NCI-H2107 (cell line): ENCODE measurements at regions not wholly inside any gene's neighbourhood (a gene's known extent, or its start where the extent isn't known, plus 50 kb on each side); places are given as distances from the start of the nearest gene placed in this dataset.

Experiments
- DNase-seq: peaks from one replicate; lab custom pipeline; 2025; lab: John Stamatoyannopoulos, UW

DNA sequence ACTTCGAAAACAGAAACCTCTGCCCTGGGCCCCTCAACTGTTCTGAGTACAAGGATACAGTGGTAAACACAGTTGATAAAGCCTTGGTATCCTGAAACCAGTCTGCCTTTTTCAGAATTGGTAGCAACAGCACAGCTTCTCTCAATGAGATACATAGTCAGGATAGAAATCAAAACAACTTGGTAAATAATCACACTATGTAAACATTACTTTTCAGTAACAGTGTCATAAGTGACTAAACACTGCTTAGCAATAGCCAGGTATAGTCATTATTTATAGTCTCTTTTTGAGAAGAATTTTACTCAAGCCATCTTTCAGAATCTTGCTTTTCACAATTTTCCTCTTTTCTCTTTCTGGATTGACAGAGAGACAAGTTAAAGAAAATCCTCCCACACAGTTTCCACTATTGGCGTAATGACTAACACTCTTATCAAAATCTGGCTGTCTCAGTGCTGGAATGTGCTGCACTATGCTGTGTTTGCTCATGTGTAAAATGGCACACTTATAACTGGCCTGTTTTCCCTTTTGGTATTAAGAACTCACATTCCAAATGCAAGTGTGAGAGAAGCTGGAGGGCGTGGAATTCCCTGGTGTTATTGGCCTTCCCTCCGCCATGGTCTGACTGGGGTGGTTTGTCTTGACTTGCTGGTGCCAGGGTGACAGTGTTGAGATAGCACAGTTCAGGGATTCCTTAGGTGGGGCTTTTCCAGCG is 368.8 kb downstream of the TDRD3 start:
- no peak for DNase-seq

- no peak for DNase-seq
Observed at GRCh38 chr13:60759499-60759898, 362.5 kb downstream of the TDRD3 start.

DNA sequence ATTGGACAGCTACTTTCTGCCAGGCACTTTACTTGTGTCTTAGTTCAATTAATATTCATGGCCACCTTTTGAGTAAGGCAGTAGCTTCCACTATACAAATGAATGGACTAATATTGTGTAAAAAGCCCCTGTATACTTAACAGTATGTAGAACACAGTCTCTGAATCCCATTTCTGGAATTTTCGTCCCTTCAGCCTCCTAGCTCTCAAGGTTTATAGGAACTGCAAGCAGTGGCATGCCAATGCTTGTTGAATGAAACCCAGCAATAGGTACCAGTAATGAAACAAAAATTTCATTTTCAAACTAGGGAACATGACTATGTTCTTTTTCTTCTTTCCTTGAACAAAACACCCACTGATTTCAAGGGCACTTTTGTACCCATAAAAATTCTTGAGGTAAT is 361.6 kb downstream of the TDRD3 start:
- no peak for DNase-seq

GRCh38 chr13:60757501-60758215 is 360.6 kb downstream of the TDRD3 start:
- DNase-seq = no peak

- no peak for DNase-seq
Observed at GRCh38 chr13:60756306-60756705, 359.3 kb downstream of the TDRD3 start.

GRCh38 chr13:60755380-60756163 is 358.6 kb downstream of the TDRD3 start:
- no peak for DNase-seq

GRCh38 chr13:60754211-60755090 is 357.4 kb downstream of the TDRD3 start:
- DNase-seq = no peak

DNA sequence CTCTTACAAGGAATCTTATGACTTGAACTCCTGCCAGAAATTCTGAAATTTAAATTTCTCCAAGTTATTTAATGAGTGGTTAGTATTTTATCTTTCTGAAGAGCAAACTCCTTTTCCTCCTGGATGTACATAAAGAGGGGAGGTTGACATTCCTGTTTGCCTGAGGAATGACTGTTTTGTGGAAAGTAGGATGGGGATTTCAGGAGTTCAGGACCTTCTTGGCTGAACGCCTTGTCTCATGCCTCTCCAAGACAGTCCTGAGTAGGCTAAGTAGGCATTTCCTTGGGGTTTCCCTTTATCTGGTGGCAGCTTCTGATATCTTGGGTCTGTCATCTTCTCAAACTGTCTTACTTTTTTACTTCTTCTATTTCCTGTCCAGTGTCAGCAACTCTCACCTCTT is 356.6 kb downstream of the TDRD3 start:
- no peak for DNase-seq

DNA sequence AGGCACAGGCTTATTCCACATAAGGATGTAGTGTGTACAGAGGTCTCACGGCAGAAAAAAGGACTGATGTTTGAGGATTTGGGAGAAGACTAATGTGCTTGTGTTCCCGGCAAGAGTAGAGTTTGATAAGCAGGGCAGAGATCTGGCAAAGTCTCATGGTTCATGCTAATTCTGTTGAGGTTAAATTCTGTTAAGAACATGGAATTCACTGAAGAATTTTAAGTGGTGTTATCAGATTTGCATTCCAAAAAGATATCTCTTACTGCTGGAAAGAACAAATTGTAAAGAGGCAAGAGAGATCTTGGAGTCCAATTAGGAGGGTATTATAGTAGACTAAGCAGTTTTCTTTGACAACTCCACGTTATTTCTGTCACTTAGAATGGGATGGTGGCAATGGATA is 348.3 kb downstream of the TDRD3 start:
- no peak for DNase-seq

GRCh38 chr13:60733933-60734332 is 336.9 kb downstream of the TDRD3 start:
- DNase-seq = no peak

DNA sequence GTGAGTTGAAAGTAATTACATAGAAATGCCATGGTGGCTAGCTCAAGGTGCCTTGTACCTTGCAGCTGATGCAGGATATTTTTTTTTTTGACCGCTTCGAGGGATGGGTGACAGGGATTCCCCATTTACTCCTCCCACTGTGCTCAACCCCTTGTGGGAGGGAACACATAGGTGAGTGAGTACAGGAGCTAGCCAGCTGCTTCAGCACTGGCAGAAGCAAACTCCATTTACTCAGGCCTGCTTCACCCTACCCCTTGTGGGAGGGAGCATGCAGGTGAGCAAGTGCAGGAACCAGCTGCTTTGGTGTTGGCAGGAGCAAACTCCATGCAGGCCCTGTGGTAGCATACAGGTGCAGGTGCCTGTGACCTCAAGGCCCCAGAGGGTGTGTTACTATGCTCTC is 330.1 kb downstream of the TDRD3 start:
- no peak for DNase-seq

- no peak for DNase-seq
Observed at GRCh38 chr13:60721063-60721462, 324.0 kb downstream of the TDRD3 start.

- DNase-seq = no peak
Observed at GRCh38 chr13:60720590-60720989, 323.6 kb downstream of the TDRD3 start.

GRCh38 chr13:60716313-60716712 is 319.3 kb downstream of the TDRD3 start:
- DNase-seq = no peak

DNA sequence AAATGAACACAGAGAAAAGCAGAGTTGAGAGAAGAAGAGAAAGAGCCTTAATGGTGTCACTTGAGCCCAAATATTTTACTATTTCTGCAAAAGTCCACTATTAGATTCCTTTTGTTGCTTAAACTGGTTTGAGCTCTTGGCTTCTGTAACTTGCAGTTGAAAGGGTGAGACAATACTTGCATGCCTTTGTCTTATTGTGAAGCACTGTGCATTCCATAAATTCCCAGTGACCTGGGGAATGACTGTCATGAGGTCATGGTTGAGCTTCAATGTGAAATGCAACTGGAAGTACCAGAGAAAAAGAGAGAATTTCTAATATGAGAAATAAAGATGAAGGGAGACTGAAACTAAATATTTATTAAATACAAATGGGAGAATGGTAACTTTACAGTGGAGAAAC is 310.9 kb downstream of the TDRD3 start:
- DNase-seq = no peak

DNA sequence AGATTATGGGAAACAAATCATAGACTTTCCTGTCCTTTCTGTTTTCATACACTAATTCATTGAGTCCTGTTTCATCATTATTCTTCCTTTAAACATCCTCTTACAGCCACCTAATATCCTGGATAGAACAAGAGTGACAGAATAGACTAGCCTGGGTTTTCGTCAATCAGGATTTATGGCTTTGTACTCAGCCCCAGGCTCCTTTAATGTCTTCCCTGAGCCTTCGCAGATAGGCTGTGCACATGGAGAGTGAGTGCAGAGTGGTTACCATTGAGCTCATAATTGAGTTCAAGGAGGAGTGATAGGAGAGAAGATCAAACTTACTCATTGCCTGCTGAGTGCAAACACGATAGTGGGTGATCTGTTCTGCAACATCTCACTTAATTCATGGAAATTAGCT is 304.9 kb downstream of the TDRD3 start:
- no peak for DNase-seq

DNA sequence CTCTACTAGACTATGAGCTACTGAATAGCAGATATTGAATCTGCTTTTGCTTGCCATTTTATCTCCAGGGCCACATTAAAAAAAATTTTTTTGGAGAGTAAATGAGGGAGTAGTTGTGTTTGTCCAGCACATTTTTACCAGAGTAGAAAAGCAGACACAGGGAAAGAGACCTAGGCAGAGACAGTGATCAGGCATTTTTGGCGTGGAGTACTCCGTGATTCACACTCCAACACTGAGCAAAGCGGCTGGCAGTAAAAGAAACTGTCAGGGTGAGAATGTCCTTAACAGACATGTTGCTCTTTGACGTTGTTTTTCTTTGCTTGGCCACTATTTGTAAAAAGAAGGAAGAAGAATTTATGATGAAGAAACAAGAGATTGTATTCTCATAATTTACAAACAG is 304.0 kb downstream of the TDRD3 start:
- DNase-seq = no peak

DNA sequence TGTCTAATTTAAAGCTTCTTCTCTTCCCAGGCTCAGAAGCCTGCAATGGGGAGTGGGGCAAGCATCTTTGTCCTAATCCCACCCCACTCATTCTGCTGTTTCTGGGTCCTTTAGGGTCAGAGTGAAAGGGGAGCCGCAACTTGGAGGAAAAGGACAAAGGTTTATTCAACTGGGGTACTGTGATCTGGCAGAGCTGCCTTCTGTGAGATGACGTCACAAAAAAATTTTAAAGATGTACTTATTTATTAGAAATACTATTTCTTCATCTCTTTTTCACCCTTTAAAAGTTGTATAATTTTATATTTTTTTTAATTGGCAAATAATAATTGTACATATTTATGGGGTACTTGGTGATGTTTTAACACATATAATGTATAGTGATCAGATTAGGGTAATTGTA is 302.6 kb downstream of the TDRD3 start:
- DNase-seq = no peak

- no peak for DNase-seq
Observed at GRCh38 chr13:60696602-60697001, 299.6 kb downstream of the TDRD3 start.

GRCh38 chr13:60691268-60691667 is 294.2 kb downstream of the TDRD3 start:
- no peak for DNase-seq

DNA sequence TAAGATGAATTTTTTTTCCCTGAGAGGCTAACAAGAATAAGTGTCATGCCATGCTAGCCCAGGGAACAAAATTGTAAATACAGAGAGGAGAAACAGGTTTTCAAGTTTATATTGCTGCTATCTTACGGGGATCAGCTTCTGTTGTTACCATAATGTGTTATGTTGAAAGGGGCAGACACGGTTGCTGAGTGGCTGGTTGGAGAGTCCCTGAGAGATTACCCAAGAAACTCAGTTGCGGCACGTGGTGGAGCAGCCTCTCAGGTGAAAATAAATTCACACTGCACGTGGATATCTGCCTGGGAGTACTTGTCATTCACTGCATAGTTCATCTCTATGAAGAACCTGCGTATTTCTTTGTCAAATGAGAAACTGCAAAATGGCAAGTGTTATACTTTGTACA is 293.6 kb downstream of the TDRD3 start:
- no peak for DNase-seq

GRCh38 chr13:60689571-60689970 is 292.6 kb downstream of the TDRD3 start:
- no peak for DNase-seq
